CD14-positive monocyte (primary cell): ENCODE measurements at regions not wholly inside any gene's neighbourhood (a gene's known extent, or its start where the extent isn't known, plus 50 kb on each side); places are given as distances from the start of the nearest gene placed in this dataset.

Experiments used
- DNase-seq, 3 donors: peaks; one replicate each; pipeline ENCODE4 v3.0.0-alpha.2; 2011 to 2022
- H2AFZ ChIP-seq: 2 replicates; pipeline ENCODE4 v1.6.0; 2012; ENCODE audit warnings: mild to moderate bottlenecking, low read depth, low read length, inconsistent platforms; ENCODE audit not compliant: insufficient read depth, poor library complexity, severe bottlenecking
- H3K27ac ChIP-seq, 2 donors: 1 replicate in 1 of 2; 2 replicates in 1 of 2; pipeline ENCODE4 v1.5.1; 2012 to 2013; ENCODE audit warnings: low read length in 2 of 2, control low read depth in 1 of 2, inconsistent platforms in 1 of 2, low read depth in 1 of 2, mild to moderate bottlenecking in 1 of 2
- H3K27me3 ChIP-seq, 2 donors: one replicate each; pipeline versions ENCODE4 v1.6.0 to v1.6.1; 2011 to 2013; ENCODE audit warnings: low read length in 2 of 2; ENCODE audit not compliant: control insufficient read depth in 2 of 2, insufficient read depth in 2 of 2
- H3K36me3 ChIP-seq, 2 donors: replicated peaks in 1 of 2; 1 replicate in 1 of 2; 2 replicates in 1 of 2; pipeline versions ENCODE4 v1.5.1 to v1.6.1; 2012 to 2013; ENCODE audit warnings: low read length in 2 of 2, control low read depth in 1 of 2, inconsistent platforms in 1 of 2, mild to moderate bottlenecking in 1 of 2; ENCODE audit not compliant: insufficient read depth in 2 of 2, control insufficient read depth in 1 of 2
- H3K4me1 ChIP-seq, 2 donors: 1 replicate in 1 of 2; 2 replicates in 1 of 2; pipeline versions ENCODE4 v1.5.1 to v1.6.1; 2012 to 2013; ENCODE audit warnings: low read length in 2 of 2, control low read depth in 1 of 2, inconsistent platforms in 1 of 2, mild to moderate bottlenecking in 1 of 2, moderate library complexity in 1 of 2; ENCODE audit not compliant: insufficient read depth in 2 of 2, control insufficient read depth in 1 of 2
- H3K4me2 ChIP-seq: replicated peaks from 2 replicates; pipeline ENCODE3; 2012; ENCODE audit warnings: low read length, moderate library complexity, mild to moderate bottlenecking; ENCODE audit not compliant: poor library complexity, severe bottlenecking; ENCODE audit errors: extremely low read depth
- H3K4me3 ChIP-seq, 3 experiments: fragments of 200-600 bp in 1 of 3; sonication (generic) in 1 of 3; replicated peaks in 1 of 3; 1 replicate in 2 of 3; 2 replicates in 1 of 3; pipeline ENCODE4 v1.5.1; 2011 to 2013; ENCODE audit warnings: low read length in 3 of 3, mild to moderate bottlenecking in 3 of 3, control low read depth in 2 of 3, low read depth in 2 of 3, inconsistent platforms in 1 of 3, moderate library complexity in 1 of 3
- H3K79me2 ChIP-seq: 2 replicates; pipeline ENCODE4 v1.6.0; 2012; ENCODE audit warnings: mild to moderate bottlenecking, control low read depth, inconsistent platforms, low read length, moderate library complexity; ENCODE audit not compliant: insufficient read depth
- H3K9ac ChIP-seq: 2 replicates; pipeline ENCODE4 v1.6.0; 2017; ENCODE audit warnings: low read length, mild to moderate bottlenecking; ENCODE audit not compliant: insufficient read depth, poor library complexity, severe bottlenecking
- H3K9me3 ChIP-seq, 2 donors: replicated peaks in 1 of 2; 1 replicate in 1 of 2; 2 replicates in 1 of 2; pipeline versions ENCODE4 v1.5.1 to v1.6.1; 2012 to 2013; ENCODE audit warnings: low read length in 2 of 2, control low read depth in 1 of 2; ENCODE audit not compliant: control insufficient read depth in 1 of 2, insufficient read depth in 1 of 2
- H4K20me1 ChIP-seq: 2 replicates; pipeline ENCODE4 v1.6.0; 2012; ENCODE audit warnings: mild to moderate bottlenecking, low read length, control low read depth, moderate library complexity; ENCODE audit not compliant: insufficient read depth
- H3K27ac Mint-ChIP-seq, 7 donors: one replicate each; pipeline ENCODE4 v1.8.0; 2020; ENCODE audit warnings: mild to moderate bottlenecking in 7 of 7, mixed read lengths in 7 of 7, moderate library complexity in 6 of 7, inconsistent platforms in 2 of 7
- H3K27me3 Mint-ChIP-seq, 3 donors: one replicate each; pipeline ENCODE4 v1.8.0; 2021 to 2022; ENCODE audit warnings: low read depth in 3 of 3, mild to moderate bottlenecking in 3 of 3, mixed read lengths in 3 of 3, moderate library complexity in 3 of 3, inconsistent platforms in 1 of 3
- H3K36me3 Mint-ChIP-seq, 2 donors: one replicate each; pipeline ENCODE4 v1.8.0; 2020; ENCODE audit warnings: mixed read lengths in 2 of 2, inconsistent platforms in 1 of 2, mild to moderate bottlenecking in 1 of 2
- H3K4me1 Mint-ChIP-seq: one replicate; pipeline ENCODE4 v1.8.0; 2020; ENCODE audit warnings: mild to moderate bottlenecking, mixed read lengths
- H3K4me3 Mint-ChIP-seq, 2 donors: one replicate each; pipeline ENCODE4 v1.8.0; 2020; ENCODE audit warnings: mild to moderate bottlenecking in 2 of 2, mixed read lengths in 2 of 2, moderate library complexity in 1 of 2
- H3K9me3 Mint-ChIP-seq, 7 donors: one replicate each; pipeline ENCODE4 v1.8.0; 2020 to 2022; ENCODE audit warnings: mixed read lengths in 7 of 7, mild to moderate bottlenecking in 6 of 7, moderate library complexity in 6 of 7, inconsistent platforms in 2 of 7
- WGBS: methylation state at CpG from one replicate; pipeline ENCODE4 v1.1.5; 2013; ENCODE audit warnings: missing lambda C conversion rate; ENCODE audit not compliant: insufficient coverage; 5-methylcytosine and 5-hydroxymethylcytosine counted together
- intact Hi-C, 2 donors: fragments of 100-400 bp; cut with micrococcal nuclease; formaldehyde crosslinking; loops; one replicate each; pipeline versions ENCODE4 v1.15.0 to v1.15.1; 2023
- TF ChIP-seq, protein P1 (sequence below): fragments of 200-600 bp; IDR thresholded peaks from one replicate; pipeline ENCODE4 v1.8.0; 2022; ENCODE audit warnings: antibody characterized with exemption, mild to moderate bottlenecking

DNA sequence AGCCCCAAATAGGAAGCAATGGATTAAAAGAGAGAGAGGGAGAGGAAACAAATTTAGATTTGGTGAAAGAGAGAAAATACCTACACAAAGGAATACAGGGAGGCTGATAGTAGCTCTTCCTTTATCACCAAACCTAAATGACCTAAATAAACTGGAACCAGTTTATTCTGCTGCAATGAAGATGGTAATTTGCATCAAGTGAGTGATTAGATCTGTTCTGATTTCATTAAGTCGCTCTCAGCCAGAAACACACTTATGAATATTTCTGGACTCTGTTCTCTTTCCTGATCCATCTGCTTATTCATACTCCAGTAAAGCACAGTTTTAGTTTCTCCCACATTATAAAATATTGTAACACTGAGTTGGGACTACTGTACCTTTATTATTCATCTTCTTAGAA is 83.4 kb upstream of the BMP5 start:
- H3K27ac ChIP-seq = no peak overlapping the region
- TF ChIP-seq, protein P1, sequence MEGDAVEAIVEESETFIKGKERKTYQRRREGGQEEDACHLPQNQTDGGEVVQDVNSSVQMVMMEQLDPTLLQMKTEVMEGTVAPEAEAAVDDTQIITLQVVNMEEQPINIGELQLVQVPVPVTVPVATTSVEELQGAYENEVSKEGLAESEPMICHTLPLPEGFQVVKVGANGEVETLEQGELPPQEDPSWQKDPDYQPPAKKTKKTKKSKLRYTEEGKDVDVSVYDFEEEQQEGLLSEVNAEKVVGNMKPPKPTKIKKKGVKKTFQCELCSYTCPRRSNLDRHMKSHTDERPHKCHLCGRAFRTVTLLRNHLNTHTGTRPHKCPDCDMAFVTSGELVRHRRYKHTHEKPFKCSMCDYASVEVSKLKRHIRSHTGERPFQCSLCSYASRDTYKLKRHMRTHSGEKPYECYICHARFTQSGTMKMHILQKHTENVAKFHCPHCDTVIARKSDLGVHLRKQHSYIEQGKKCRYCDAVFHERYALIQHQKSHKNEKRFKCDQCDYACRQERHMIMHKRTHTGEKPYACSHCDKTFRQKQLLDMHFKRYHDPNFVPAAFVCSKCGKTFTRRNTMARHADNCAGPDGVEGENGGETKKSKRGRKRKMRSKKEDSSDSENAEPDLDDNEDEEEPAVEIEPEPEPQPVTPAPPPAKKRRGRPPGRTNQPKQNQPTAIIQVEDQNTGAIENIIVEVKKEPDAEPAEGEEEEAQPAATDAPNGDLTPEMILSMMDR = no peak
- no peak for DNase-seq

GRCh38 chr6:55957961-55958422 is 82.6 kb upstream of the BMP5 start:
- WGBS = 38% methylated on average over 1 of the region's 2 CpGs
- no peak overlapping the region for H3K4me3 ChIP-seq
- Mint-ChIP-seq H3K9me3 (no peaks in the 10 kb centered on the region), H3K36me3 (no peaks in the 10 kb centered on the region), H3K27ac (peak overlapping the region in 1 of 7 donors; percentile 26), H3K27me3 (peaks cover 0 to 5% (median 0%) of the 10 kb centered on the region in 3 donors), H3K4me3 (no peak overlapping the region), H3K4me1 (no peaks in the 10 kb centered on the region)
- H3K27me3 ChIP-seq = no peaks in the 10 kb centered on the region
- no peak overlapping the region for H2AFZ ChIP-seq
- H3K36me3 ChIP-seq = no peaks in the 10 kb centered on the region
- no peaks in the 10 kb centered on the region for H4K20me1 ChIP-seq
- H3K4me1 ChIP-seq = no peaks in the 10 kb centered on the region
- H3K9me3 ChIP-seq = no peaks in the 10 kb centered on the region
- no peak overlapping the region for H3K27ac ChIP-seq
- H3K9ac ChIP-seq = no peak overlapping the region
- H3K4me2 ChIP-seq = no peak overlapping the region
- H3K79me2 ChIP-seq = no peaks in the 10 kb centered on the region
- TF ChIP-seq, protein P1 = no peak
- DNase-seq = no peak
- intact Hi-C loops = no loop called here

More for the DNA sequence above, 83.4 kb upstream of the BMP5 start:
- Histone ChIP-seq H3K36me3 (no peaks in the 10 kb centered on the region), H3K9ac (no peak overlapping the region), H2AFZ (no peak overlapping the region), H3K9me3 (no peaks in the 10 kb centered on the region), H4K20me1 (no peaks in the 10 kb centered on the region), H3K4me1 (no peaks in the 10 kb centered on the region), H3K79me2 (no peaks in the 10 kb centered on the region), H3K27me3 (no peaks in the 10 kb centered on the region), H3K4me2 (no peak overlapping the region), H3K4me3 (no peak overlapping the region)
- no peaks in the 10 kb centered on the region for H3K4me1 Mint-ChIP-seq
- H3K4me3 Mint-ChIP-seq = no peak overlapping the region
- intact Hi-C loops = no loop called here
- H3K9me3 Mint-ChIP-seq = no peaks in the 10 kb centered on the region
- no peaks in the 10 kb centered on the region for H3K36me3 Mint-ChIP-seq
- peaks cover 0 to 5% (median 0%) of the 10 kb centered on the region in 3 donors for H3K27me3 Mint-ChIP-seq
- no CpG with 5 or more reads among the region's 1 CpG for WGBS
- H3K27ac Mint-ChIP-seq = no peak overlapping the region
